ENCODE measurements at regions not wholly inside any gene's neighbourhood (a gene's known extent, or its start where the extent isn't known, plus 50 kb on each side); places are given as distances from the start of the nearest gene placed in this dataset.
"Not testable (repeated sequence)": the region's sequence is repeated elsewhere in the genome, so short reads cannot be mapped to it uniquely, and the experiment has no call there.

GRCh38 chr17:33873201-33873617 is 381.9 kb upstream of the CCL2 start:
- Mint-ChIP-seq H3K27me3 (ENCODE audit: insufficient read depth, unreplicated experiment) (peaks cover 10% of the 10 kb centered on the region), H3K27ac (ENCODE audit: unreplicated experiment) (no peak overlapping the region), H3K9me3 (ENCODE audit: unreplicated experiment) (no peaks in the 10 kb centered on the region), H3K36me3 (ENCODE audit: insufficient read depth, unreplicated experiment) (no peaks in the 10 kb centered on the region), H3K4me1 (ENCODE audit: low read depth, unreplicated experiment) (no peaks in the 10 kb centered on the region), H3K4me3 (ENCODE audit: unreplicated experiment) (no peak overlapping the region)
- no peaks in the 10 kb centered on the region for H3K36me3 ChIP-seq (ENCODE audit: control insufficient read depth, insufficient read depth, low read length)
- BruUV-seq (replicated peaks), result no TSS peak
- CTCF ChIA-PET, result no interaction called here
- no peaks in the 10 kb centered on the region for H3K27me3 ChIP-seq (replicated peaks; ENCODE audit: control insufficient read depth, insufficient read depth, low read length)
- peaks cover 4% of the 10 kb centered on the region; the same call in 1 of the 2 replicates for H3K4me1 ChIP-seq
- DNase-seq, result no peak
- H3K4me3 ChIP-seq (ENCODE audit: low read depth, low read length), result no peak overlapping the region
- TF ChIP-seq CTCF (IDR thresholded peaks at IDR 0.05; ENCODE audit: insufficient read depth in 1 of 2, low read depth in 1 of 2, low read length in 1 of 2, severe bottlenecking in 1 of 2, unreplicated experiment in 1 of 2), result no peak
- POLR2A ChIA-PET, result no interaction called here
- no peaks in the 10 kb centered on the region for H3K9me3 ChIP-seq
- intact Hi-C loops (cut with micrococcal nuclease; ENCODE audit: unreplicated experiment), result no loop called here

DNA sequence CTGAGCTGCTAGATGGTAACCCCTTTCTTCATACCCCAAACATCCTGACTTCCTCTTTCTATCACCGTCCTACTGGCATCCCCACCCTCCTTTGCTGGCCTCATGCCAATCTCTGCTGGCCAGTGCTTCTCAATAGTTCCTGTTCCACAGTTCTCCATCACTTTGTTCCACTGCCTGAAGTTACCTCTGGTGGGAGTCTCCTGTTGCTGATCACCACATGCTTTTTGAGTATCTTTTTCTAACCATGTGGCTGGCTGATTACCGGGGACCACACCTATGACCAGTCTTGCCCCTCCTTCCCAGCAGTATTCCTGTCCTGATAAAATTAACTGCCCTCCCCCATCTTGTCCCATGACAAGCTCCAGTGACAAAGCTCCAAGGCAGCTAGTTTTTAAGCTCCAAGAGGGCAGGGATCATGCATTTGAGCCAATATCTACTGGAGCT is 380.4 kb upstream of the CCL2 start:
- Mint-ChIP-seq H3K36me3 (ENCODE audit: insufficient read depth, unreplicated experiment) (no peaks in the 10 kb centered on the region), H3K4me1 (ENCODE audit: low read depth, unreplicated experiment) (no peaks in the 10 kb centered on the region), H3K4me3 (ENCODE audit: unreplicated experiment) (no peak overlapping the region), H3K27ac (ENCODE audit: unreplicated experiment) (no peak overlapping the region), H3K27me3 (ENCODE audit: insufficient read depth, unreplicated experiment) (peaks cover 13% of the 10 kb centered on the region), H3K9me3 (ENCODE audit: unreplicated experiment) (no peaks in the 10 kb centered on the region)
- POLR2A ChIA-PET, result no interaction called here
- no peak overlapping the region for H3K4me3 ChIP-seq (ENCODE audit: low read depth, low read length)
- BruUV-seq (replicated peaks), result no TSS peak
- H3K27me3 ChIP-seq (replicated peaks; ENCODE audit: control insufficient read depth, insufficient read depth, low read length), result no peaks in the 10 kb centered on the region
- CTCF ChIA-PET, result no interaction called here
- TF ChIP-seq CTCF (IDR thresholded peaks at IDR 0.05; ENCODE audit: insufficient read depth in 1 of 2, low read depth in 1 of 2, low read length in 1 of 2, severe bottlenecking in 1 of 2, unreplicated experiment in 1 of 2), result no peak
- H3K9me3 ChIP-seq, result no peaks in the 10 kb centered on the region
- H3K36me3 ChIP-seq (ENCODE audit: control insufficient read depth, insufficient read depth, low read length), result no peaks in the 10 kb centered on the region
- no peak for DNase-seq
- intact Hi-C loops (cut with micrococcal nuclease; ENCODE audit: unreplicated experiment), result no loop called here
- peaks cover 4% of the 10 kb centered on the region; the same call in 1 of the 2 replicates for H3K4me1 ChIP-seq

GRCh38 chr17:33875973-33876372 is 379.1 kb upstream of the CCL2 start:
- Histone ChIP-seq H3K9me3 (no peaks in the 10 kb centered on the region), H3K4me1 (peaks cover 4% of the 10 kb centered on the region; the same call in 1 of the 2 replicates), H3K36me3 (ENCODE audit: control insufficient read depth, insufficient read depth, low read length) (no peaks in the 10 kb centered on the region), H3K27me3 (replicated peaks; ENCODE audit: control insufficient read depth, insufficient read depth, low read length) (no peaks in the 10 kb centered on the region), H3K4me3 (ENCODE audit: low read depth, low read length) (no peak overlapping the region)
- H3K9me3 Mint-ChIP-seq (ENCODE audit: unreplicated experiment), result no peaks in the 10 kb centered on the region
- no peak overlapping the region for H3K27ac Mint-ChIP-seq (ENCODE audit: unreplicated experiment)
- POLR2A ChIA-PET, result no interaction called here
- intact Hi-C loops (cut with micrococcal nuclease; ENCODE audit: unreplicated experiment), result no loop called here
- no TSS peak for BruUV-seq (replicated peaks)
- DNase-seq, result no peak
- no peak for TF ChIP-seq CTCF (IDR thresholded peaks at IDR 0.05; ENCODE audit: insufficient read depth in 1 of 2, low read depth in 1 of 2, low read length in 1 of 2, severe bottlenecking in 1 of 2, unreplicated experiment in 1 of 2)
- no peaks in the 10 kb centered on the region for H3K4me1 Mint-ChIP-seq (ENCODE audit: low read depth, unreplicated experiment)
- peaks cover 13% of the 10 kb centered on the region for H3K27me3 Mint-ChIP-seq (ENCODE audit: insufficient read depth, unreplicated experiment)
- H3K4me3 Mint-ChIP-seq (ENCODE audit: unreplicated experiment), result no peak overlapping the region
- no peaks in the 10 kb centered on the region for H3K36me3 Mint-ChIP-seq (ENCODE audit: insufficient read depth, unreplicated experiment)
- CTCF ChIA-PET, result no interaction called here

- H3K36me3 ChIP-seq (ENCODE audit: control insufficient read depth, insufficient read depth, low read length); DNase-seq; H3K36me3 Mint-ChIP-seq (ENCODE audit: insufficient read depth, unreplicated experiment); intact Hi-C loops (cut with micrococcal nuclease; ENCODE audit: unreplicated experiment); H3K27ac Mint-ChIP-seq (ENCODE audit: unreplicated experiment); BruUV-seq (replicated peaks); H3K4me1 Mint-ChIP-seq (ENCODE audit: low read depth, unreplicated experiment); H3K9me3 Mint-ChIP-seq (ENCODE audit: unreplicated experiment); CTCF ChIA-PET; H3K9me3 ChIP-seq; H3K4me3 ChIP-seq (ENCODE audit: low read depth, low read length); H3K27me3 ChIP-seq (replicated peaks; ENCODE audit: control insufficient read depth, insufficient read depth, low read length); H3K4me1 ChIP-seq; POLR2A ChIA-PET; H3K4me3 Mint-ChIP-seq (ENCODE audit: unreplicated experiment): not testable (repeated sequence)
- H3K27me3 Mint-ChIP-seq (ENCODE audit: insufficient read depth, unreplicated experiment), result peaks cover 11% of the 10 kb centered on the region
Measured at GRCh38 chr17:33882273-33882672, 372.8 kb upstream of the CCL2 start.

- BruUV-seq (replicated peaks); H3K9me3 Mint-ChIP-seq (ENCODE audit: unreplicated experiment); POLR2A ChIA-PET; H3K36me3 Mint-ChIP-seq (ENCODE audit: insufficient read depth, unreplicated experiment); H3K4me3 ChIP-seq (ENCODE audit: low read depth, low read length); intact Hi-C loops (cut with micrococcal nuclease; ENCODE audit: unreplicated experiment); H3K4me3 Mint-ChIP-seq (ENCODE audit: unreplicated experiment); H3K36me3 ChIP-seq (ENCODE audit: control insufficient read depth, insufficient read depth, low read length); H3K4me1 ChIP-seq; H3K27ac Mint-ChIP-seq (ENCODE audit: unreplicated experiment); CTCF ChIA-PET; DNase-seq; H3K27me3 ChIP-seq (replicated peaks; ENCODE audit: control insufficient read depth, insufficient read depth, low read length); H3K9me3 ChIP-seq; H3K4me1 Mint-ChIP-seq (ENCODE audit: low read depth, unreplicated experiment): not testable (repeated sequence)
- H3K27me3 Mint-ChIP-seq (ENCODE audit: insufficient read depth, unreplicated experiment), result peaks cover 12% of the 10 kb centered on the region
Measured at GRCh38 chr17:33882677-33883076, 372.4 kb upstream of the CCL2 start.
